Skeletal muscle satellite cell (primary cell): ENCODE measurements at regions not wholly inside any gene's neighbourhood (a gene's known extent, or its start where the extent isn't known, plus 50 kb on each side); places are given as distances from the start of the nearest gene placed in this dataset.
A peak's percentile ranks its signal among the peaks of the same experiment; 100 is the strongest.
"Not testable (repeated sequence)": the region's sequence is repeated elsewhere in the genome, so short reads cannot be mapped to it uniquely, and the experiment has no call there.

Experiments used
- H3K27me3 ChIP-seq: 2 replicates; pipeline ENCODE4 v1.7.0; 2013; ENCODE audit warnings: low read length; ENCODE audit not compliant: control insufficient read depth, insufficient read depth
- H3K36me3 ChIP-seq: 2 replicates; pipeline ENCODE4 v1.7.0; 2013; ENCODE audit warnings: mild to moderate bottlenecking, control low read depth, low read length; ENCODE audit not compliant: insufficient read depth
- H3K4me1 ChIP-seq: 2 replicates; pipeline ENCODE4 v1.7.0; 2013; ENCODE audit warnings: low read length; ENCODE audit not compliant: control insufficient read depth, insufficient read depth
- H3K4me2 ChIP-seq: 2 replicates; pipeline ENCODE4 v1.7.0; 2013; ENCODE audit warnings: mild to moderate bottlenecking, low read length
- H3K4me3 ChIP-seq: 2 replicates; pipeline ENCODE4 v1.7.0; 2013; ENCODE audit warnings: low read length
- H3K9ac ChIP-seq: 2 replicates; pipeline ENCODE4 v1.7.0; 2013; ENCODE audit warnings: mild to moderate bottlenecking, low read depth, low read length, moderate library complexity
- H3K9me3 ChIP-seq: replicated peaks from 2 replicates; pipeline ENCODE4 v1.7.0; 2013; ENCODE audit warnings: mild to moderate bottlenecking, control low read depth, low read length

GRCh38 chr2:111335220-111335907, 214.7 kb downstream of the BCL2L11 start:
- H3K4me1 ChIP-seq, H3K4me3 ChIP-seq, H3K9ac ChIP-seq, H3K9me3 ChIP-seq, H3K36me3 ChIP-seq, H3K4me2 ChIP-seq, H3K27me3 ChIP-seq: not testable (repeated sequence)

GRCh38 chr2:111338474-111338873, 217.8 kb downstream of the BCL2L11 start:
- not testable (repeated sequence) for H3K4me2 ChIP-seq, H3K36me3 ChIP-seq, H3K27me3 ChIP-seq, H3K9me3 ChIP-seq, H3K4me1 ChIP-seq, H3K9ac ChIP-seq, H3K4me3 ChIP-seq

- H3K36me3 ChIP-seq, H3K9me3 ChIP-seq, H3K9ac ChIP-seq, H3K27me3 ChIP-seq, H3K4me3 ChIP-seq, H3K4me2 ChIP-seq, H3K4me1 ChIP-seq: not testable (repeated sequence)
Measured at GRCh38 chr2:111339476-111339875, 218.8 kb downstream of the BCL2L11 start.

GRCh38 chr2:111344590-111344989, 223.9 kb downstream of the BCL2L11 start:
- H3K9ac ChIP-seq, H3K27me3 ChIP-seq, H3K4me1 ChIP-seq, H3K4me3 ChIP-seq, H3K36me3 ChIP-seq, H3K4me2 ChIP-seq, H3K9me3 ChIP-seq: not testable (repeated sequence)

- H3K4me3 ChIP-seq, H3K4me2 ChIP-seq, H3K9ac ChIP-seq, H3K27me3 ChIP-seq, H3K36me3 ChIP-seq, H3K9me3 ChIP-seq, H3K4me1 ChIP-seq: not testable (repeated sequence)
Measured at GRCh38 chr2:111345439-111345838, 224.7 kb downstream of the BCL2L11 start.

- not testable (repeated sequence) for H3K9ac ChIP-seq, H3K4me1 ChIP-seq, H3K9me3 ChIP-seq, H3K27me3 ChIP-seq, H3K36me3 ChIP-seq, H3K4me3 ChIP-seq
- H3K4me2 ChIP-seq = peak overlapping the region; percentile 41
Measured at GRCh38 chr2:111346018-111346930, 225.6 kb downstream of the BCL2L11 start.

GRCh38 chr2:111347695-111348094, 227.0 kb downstream of the BCL2L11 start:
- H3K9me3 ChIP-seq, H3K27me3 ChIP-seq, H3K9ac ChIP-seq: not testable (repeated sequence)

GRCh38 chr2:111348316-111348715, 227.6 kb downstream of the BCL2L11 start:
- H3K4me3 ChIP-seq, H3K36me3 ChIP-seq, H3K4me1 ChIP-seq, H3K27me3 ChIP-seq, H3K4me2 ChIP-seq, H3K9me3 ChIP-seq, H3K9ac ChIP-seq: not testable (repeated sequence)

More at GRCh38 chr2:111347695-111348094, 227.0 kb downstream of the BCL2L11 start:
- H3K4me1 ChIP-seq, H3K36me3 ChIP-seq, H3K4me2 ChIP-seq, H3K4me3 ChIP-seq: not testable (repeated sequence)

- H3K4me1 ChIP-seq = peaks cover 10% of the 10 kb centered on the region
- H3K9ac ChIP-seq, H3K27me3 ChIP-seq, H3K9me3 ChIP-seq, H3K4me2 ChIP-seq, H3K36me3 ChIP-seq, H3K4me3 ChIP-seq: not testable (repeated sequence)
Measured at GRCh38 chr2:111355022-111355817, 234.5 kb downstream of the BCL2L11 start.

- not testable (repeated sequence) for H3K4me2 ChIP-seq, H3K36me3 ChIP-seq, H3K27me3 ChIP-seq, H3K4me3 ChIP-seq, H3K9ac ChIP-seq, H3K9me3 ChIP-seq
- H3K4me1 ChIP-seq = peaks cover 10% of the 10 kb centered on the region
Measured at GRCh38 chr2:111355823-111356511, 235.3 kb downstream of the BCL2L11 start.

GRCh38 chr2:111356512-111357031, 235.9 kb downstream of the BCL2L11 start:
- H3K9me3 ChIP-seq, H3K36me3 ChIP-seq, H3K9ac ChIP-seq, H3K4me3 ChIP-seq, H3K27me3 ChIP-seq: not testable (repeated sequence)
- peaks cover 10% of the 10 kb centered on the region for H3K4me1 ChIP-seq
- H3K4me2 ChIP-seq = peak overlapping the region; percentile 20
